ENCODE measurements at regions not wholly inside any gene's neighbourhood (a gene's known extent, or its start where the extent isn't known, plus 50 kb on each side); places are given as distances from the start of the nearest gene placed in this dataset.

- DNase-seq (ENCODE audit: low read depth in 2 of 2): no peak
- TF ChIP-seq CTCF (IDR thresholded peaks at IDR 0.05; ENCODE audit: low read depth, low read length): no peak
- no peak overlapping the region for H3K4me3 ChIP-seq (replicated peaks in 1 of 2; ENCODE audit: low read depth in 2 of 2, low read length in 2 of 2)
These were observed 152.2 kb upstream of the PRR20A start for GRCh38 chr13:56988543-56988942.

GRCh38 chr13:57003682-57004081 is 137.0 kb upstream of the PRR20A start:
- H3K4me3 ChIP-seq (replicated peaks in 1 of 2; ENCODE audit: low read depth in 2 of 2, low read length in 2 of 2): no peak overlapping the region
- no peak for TF ChIP-seq CTCF (IDR thresholded peaks at IDR 0.05; ENCODE audit: low read depth, low read length)
- DNase-seq (ENCODE audit: low read depth in 2 of 2): no peak

GRCh38 chr13:57017357-57017756 is 123.4 kb upstream of the PRR20A start:
- no peak for TF ChIP-seq CTCF (IDR thresholded peaks at IDR 0.05; ENCODE audit: low read depth, low read length)
- no peak overlapping the region for H3K4me3 ChIP-seq (replicated peaks in 1 of 2; ENCODE audit: low read depth in 2 of 2, low read length in 2 of 2)
- DNase-seq (ENCODE audit: low read depth in 2 of 2): no peak

GRCh38 chr13:57018915-57019314 is 121.8 kb upstream of the PRR20A start:
- no peak for DNase-seq (ENCODE audit: low read depth in 2 of 2)
- H3K4me3 ChIP-seq (replicated peaks in 1 of 2; ENCODE audit: low read depth in 2 of 2, low read length in 2 of 2): no peak overlapping the region
- TF ChIP-seq CTCF (IDR thresholded peaks at IDR 0.05; ENCODE audit: low read depth, low read length): no peak

- H3K4me3 ChIP-seq (replicated peaks in 1 of 2; ENCODE audit: low read depth in 2 of 2, low read length in 2 of 2): no peak overlapping the region
- DNase-seq (ENCODE audit: low read depth in 2 of 2): no peak
- no peak for TF ChIP-seq CTCF (IDR thresholded peaks at IDR 0.05; ENCODE audit: low read depth, low read length)
These were observed 110.0 kb upstream of the PRR20A start for GRCh38 chr13:57030671-57031070.

GRCh38 chr13:57036290-57036689 is 104.4 kb upstream of the PRR20A start:
- no peak overlapping the region for H3K4me3 ChIP-seq (replicated peaks in 1 of 2; ENCODE audit: low read depth in 2 of 2, low read length in 2 of 2)
- TF ChIP-seq CTCF (IDR thresholded peaks at IDR 0.05; ENCODE audit: low read depth, low read length): no peak
- no peak for DNase-seq (ENCODE audit: low read depth in 2 of 2)

- no peak for TF ChIP-seq CTCF (IDR thresholded peaks at IDR 0.05; ENCODE audit: low read depth, low read length)
- H3K4me3 ChIP-seq (replicated peaks in 1 of 2; ENCODE audit: low read depth in 2 of 2, low read length in 2 of 2): no peak overlapping the region
- no peak for DNase-seq (ENCODE audit: low read depth in 2 of 2)
These were observed 95.8 kb upstream of the PRR20A start for GRCh38 chr13:57044910-57045309.

Data from cardiac fibroblast (primary cell).